B cell (primary cell): ENCODE measurements at regions not wholly inside any gene's neighbourhood (a gene's known extent, or its start where the extent isn't known, plus 50 kb on each side); places are given as distances from the start of the nearest gene placed in this dataset.

Experiments
- EZH2 ChIP-seq: IDR thresholded peaks from 2 replicates; pipeline ENCODE4 v1.6.1; 2012; ENCODE audit warnings: borderline replicate concordance, low read depth, mild to moderate bottlenecking, moderate library complexity, low read length; ENCODE audit not compliant: insufficient read depth, poor library complexity, severe bottlenecking
- TF ChIP-seq, protein P1 (sequence below): fragments of 200-600 bp; IDR thresholded peaks from one replicate; pipeline ENCODE4 v1.8.0; 2022; ENCODE audit warnings: antibody characterized with exemption, mild to moderate bottlenecking

- TF ChIP-seq, protein P1, sequence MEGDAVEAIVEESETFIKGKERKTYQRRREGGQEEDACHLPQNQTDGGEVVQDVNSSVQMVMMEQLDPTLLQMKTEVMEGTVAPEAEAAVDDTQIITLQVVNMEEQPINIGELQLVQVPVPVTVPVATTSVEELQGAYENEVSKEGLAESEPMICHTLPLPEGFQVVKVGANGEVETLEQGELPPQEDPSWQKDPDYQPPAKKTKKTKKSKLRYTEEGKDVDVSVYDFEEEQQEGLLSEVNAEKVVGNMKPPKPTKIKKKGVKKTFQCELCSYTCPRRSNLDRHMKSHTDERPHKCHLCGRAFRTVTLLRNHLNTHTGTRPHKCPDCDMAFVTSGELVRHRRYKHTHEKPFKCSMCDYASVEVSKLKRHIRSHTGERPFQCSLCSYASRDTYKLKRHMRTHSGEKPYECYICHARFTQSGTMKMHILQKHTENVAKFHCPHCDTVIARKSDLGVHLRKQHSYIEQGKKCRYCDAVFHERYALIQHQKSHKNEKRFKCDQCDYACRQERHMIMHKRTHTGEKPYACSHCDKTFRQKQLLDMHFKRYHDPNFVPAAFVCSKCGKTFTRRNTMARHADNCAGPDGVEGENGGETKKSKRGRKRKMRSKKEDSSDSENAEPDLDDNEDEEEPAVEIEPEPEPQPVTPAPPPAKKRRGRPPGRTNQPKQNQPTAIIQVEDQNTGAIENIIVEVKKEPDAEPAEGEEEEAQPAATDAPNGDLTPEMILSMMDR = no peak
- TF ChIP-seq EZH2 = no peak
Observed at GRCh38 chr3:22730701-22731100, 472.4 kb upstream of the UBE2E2 start.
